Stimulated activated CD8-positive, alpha-beta memory T cell treated with anti-CD3 and anti-CD28 coated beads, Interleukin-15, amount 100 ng/mL, for 4 hours (primary cell): ENCODE measurements at regions not wholly inside any gene's neighbourhood (a gene's known extent, or its start where the extent isn't known, plus 50 kb on each side); places are given as distances from the start of the nearest gene placed in this dataset.

Experiments
- DNase-seq, 2 donors: peaks; one replicate each; pipeline ENCODE4 v3.0.0-alpha.2; 2020; ENCODE audit warnings: low read depth in 2 of 2

DNA sequence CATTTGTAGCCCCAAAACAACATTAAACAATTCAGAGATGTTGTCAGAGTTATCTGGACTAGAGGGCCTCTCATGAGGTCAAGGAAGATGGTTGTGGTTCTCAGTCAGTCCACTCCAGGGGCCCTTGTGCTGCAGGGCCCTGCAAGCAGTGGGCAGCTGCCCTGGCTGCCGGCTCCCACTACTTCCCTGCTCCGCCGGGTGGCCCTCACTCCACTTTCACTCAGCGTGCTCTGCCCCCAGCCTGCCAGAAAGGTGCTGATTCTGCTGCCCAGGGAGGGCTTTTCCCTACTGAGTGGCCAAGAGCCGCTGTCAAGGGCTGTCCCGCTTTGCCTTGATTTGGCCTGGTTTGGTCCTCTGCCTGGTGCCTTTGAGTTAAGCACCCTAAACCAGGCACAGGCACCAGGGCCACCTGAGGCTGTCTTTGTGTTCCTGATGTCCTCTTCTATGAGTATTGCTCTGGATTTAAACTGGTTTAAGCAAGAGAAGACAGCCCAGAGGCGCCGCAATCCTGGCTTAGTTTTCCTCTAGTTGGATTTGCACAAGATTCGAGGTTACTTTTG, 117.2 kb downstream of the GADD45G start:
- no peak for DNase-seq

DNA sequence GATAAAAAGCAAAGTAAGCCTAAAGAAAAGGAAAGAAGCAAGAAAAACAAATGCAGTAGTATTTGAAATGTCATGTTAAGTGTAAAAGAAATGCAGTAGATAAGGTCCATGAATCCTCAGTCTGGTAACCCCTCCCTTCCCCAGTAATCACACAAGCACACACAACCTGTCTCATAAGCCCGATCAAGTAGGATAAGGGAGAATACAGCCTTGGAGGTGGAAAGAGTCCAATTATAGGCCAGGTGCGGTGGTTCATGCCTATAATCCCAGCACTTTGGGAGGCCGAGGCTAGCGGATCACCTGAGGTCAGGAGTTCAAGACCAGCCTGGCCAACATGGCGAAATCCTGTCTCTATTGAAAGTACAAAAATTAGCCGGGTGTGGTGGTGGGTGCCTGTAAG, 117.9 kb downstream of the GADD45G start:
- no peak for DNase-seq

DNA sequence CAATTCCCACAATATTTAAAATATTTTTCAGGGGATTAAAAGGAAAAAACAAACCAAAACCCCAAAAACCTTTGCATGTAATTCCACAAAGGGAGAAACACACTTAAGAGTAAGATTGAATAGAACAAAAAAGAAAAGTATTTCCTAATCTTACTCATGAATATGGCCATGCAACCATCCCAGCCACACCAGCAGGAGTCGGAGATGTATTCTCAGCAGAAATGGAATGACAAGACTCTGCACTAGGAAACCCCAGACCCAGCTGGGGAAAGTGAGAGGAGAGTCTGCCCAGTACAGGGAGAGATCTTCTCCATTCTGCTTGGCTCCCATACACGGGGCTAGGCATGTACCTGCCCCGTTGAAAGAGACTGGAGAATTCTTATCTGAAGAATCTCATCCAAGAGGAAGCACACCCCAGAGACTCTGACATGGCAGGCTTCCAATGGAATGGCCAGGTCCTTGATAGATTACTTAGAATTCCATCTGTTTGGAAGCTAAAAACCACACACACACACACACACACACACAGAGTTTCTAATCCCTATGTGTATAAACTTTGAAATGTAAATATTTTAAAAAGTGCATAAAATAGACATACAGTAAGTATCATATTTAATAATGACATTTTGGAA, 118.8 kb downstream of the GADD45G start:
- no peak for DNase-seq

DNA sequence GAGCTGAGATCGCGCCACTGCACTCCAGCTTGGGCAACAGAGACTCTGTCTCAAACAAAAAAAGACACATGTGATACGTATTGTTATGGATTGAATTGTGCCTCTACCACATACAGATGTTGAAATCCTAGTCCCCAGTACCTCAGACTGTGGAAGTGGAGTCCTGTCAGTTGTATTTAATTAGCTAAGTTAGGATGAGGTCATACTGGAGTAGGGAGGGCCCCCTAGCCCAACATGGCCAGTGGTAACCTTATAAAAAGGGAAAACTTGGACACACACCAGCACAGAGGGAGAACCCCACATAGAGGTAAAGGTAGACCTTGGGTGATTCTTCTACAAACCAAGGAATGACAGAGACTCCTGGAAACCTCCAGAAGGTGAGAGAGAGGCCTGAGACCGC, 119.8 kb downstream of the GADD45G start:
- DNase-seq = no peak

DNA sequence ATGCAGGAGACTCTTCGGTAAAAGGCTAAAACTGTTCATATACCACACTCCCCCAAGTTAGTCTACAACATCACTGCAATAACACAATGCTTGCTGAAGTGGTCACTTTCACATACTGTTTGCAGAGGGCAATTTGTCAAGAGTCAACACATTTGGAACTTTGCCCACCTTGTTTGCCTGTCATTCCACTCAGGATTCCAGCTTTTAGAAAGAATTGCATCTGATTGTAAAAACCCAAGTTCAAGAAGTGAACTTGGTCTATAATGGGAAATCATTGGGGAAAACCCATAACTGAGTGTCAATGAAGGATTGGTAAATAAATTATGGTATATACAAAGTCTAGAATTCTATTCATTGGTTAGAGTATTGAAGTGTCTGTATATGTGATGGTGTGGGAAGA, 120.5 kb downstream of the GADD45G start:
- DNase-seq = no peak

DNA sequence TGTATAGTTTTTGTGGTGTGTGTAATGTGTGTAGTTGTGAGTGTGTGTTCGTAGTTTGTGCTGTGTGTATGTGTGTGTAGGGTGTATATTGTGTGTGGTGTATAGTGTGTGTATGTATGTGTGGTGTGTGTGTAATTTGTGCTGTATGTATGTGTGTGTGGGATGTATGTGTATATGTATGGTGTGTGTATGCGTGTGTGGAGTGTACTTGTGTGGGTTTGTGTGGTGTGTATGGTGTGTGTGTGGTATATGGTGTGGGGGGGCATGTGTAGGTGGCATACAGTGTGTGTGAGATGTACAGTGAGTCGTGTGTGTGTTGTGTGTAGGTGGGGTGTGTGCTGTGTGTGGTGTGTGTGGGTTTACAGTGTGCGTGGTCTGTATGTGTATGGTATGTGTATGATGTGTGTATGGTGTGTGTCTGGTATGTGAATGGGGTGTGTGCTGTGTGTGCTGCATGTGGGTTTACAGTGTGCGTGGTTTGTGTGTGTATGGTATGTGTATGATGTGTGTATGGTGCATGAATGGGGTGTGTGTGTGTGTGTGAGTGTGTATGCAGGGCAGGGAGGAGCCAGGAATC, 125.2 kb downstream of the GADD45G start:
- DNase-seq = no peak

DNA sequence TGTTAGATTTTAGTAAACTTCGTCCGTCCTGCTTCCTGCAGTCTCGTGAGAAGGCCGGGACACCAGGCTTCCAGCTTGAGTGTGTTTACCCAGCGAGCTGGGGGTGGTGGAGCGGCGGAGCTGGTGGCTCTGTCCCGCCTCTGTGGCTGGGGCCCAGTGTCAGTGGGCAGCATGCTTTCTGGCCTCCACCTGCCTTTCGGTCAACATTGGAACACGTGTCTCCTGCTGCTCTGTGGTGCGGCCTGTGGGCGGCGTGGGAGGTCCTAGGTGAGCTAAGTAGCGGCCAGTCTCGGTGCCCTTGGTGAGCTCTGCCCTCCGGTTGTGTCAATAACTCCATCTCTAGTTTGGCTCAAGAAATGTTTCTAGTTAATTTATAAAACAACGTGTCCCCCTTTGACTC, 125.9 kb downstream of the GADD45G start:
- no peak for DNase-seq

DNA sequence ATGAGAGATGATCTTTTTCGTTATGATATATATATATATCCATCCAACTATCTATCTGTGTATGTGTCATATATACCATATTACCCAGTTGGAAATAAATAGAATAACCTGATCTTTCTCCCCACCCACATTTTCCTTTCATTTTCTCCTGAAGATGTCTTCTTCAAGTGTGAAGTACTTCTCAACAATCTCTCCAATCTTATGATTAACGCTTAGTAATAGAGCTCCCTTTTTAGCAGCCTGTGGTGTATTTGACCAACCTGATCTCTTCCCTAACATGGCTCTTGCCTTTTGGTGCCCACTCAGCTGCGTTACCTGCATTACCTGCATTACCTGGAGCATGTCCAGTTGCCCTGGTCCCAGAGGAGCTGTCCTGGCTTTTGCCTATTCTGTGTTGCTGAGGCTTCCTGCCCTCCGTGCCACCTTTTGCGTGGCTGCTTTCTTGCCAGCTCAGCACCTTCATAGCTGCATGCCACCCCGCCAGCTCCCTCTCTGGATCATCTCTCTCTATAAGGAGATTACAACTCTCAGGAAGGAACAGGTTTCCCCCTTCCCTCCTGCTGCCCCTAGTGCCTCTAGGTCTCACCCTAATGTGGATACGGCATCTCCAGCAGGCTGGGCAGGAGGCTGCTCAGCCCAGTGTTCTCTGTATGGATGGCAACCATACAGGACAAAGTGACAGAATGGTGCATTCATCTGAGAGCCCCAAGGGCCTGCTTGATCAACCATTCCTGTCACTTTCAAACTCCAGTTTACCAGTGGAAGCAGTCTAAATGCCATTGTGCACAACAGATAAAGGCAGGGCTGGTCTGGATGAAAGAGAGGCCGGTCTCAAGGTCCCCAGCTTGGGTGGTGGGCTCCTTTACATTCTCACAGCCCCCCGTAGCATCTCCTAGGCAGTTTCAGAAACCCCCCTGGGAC, 126.7 kb downstream of the GADD45G start:
- no peak for DNase-seq

DNA sequence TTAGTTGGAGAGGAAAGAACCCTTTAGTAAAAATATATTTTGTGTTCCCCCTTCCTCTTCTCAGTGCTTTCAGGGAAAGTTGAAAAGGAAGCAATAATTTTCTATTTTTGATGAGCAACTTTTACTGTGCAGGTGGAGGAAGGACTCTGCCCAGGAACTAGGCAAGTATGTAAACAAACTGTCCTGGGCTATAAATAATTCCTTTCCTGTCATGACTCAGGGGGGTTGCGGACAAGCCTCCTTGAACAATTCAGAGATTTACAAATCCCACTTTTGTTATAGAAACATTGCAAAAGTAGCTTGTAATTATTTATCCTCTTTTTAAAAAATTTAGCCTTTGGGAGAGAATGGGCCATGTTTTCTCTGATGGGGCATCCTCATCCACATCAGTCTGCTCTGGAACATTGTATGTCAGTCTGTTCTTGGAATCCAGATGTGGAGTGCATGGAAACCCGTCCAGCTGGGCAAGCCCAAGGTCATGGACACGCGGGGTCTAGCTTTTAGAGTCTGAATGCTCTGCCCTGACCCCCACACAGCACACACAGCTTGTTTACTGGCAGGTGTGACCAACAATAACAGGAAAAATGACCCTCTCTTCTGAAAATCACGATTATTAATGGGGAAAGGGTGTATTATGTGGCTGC, 127.6 kb downstream of the GADD45G start:
- no peak for DNase-seq

DNA sequence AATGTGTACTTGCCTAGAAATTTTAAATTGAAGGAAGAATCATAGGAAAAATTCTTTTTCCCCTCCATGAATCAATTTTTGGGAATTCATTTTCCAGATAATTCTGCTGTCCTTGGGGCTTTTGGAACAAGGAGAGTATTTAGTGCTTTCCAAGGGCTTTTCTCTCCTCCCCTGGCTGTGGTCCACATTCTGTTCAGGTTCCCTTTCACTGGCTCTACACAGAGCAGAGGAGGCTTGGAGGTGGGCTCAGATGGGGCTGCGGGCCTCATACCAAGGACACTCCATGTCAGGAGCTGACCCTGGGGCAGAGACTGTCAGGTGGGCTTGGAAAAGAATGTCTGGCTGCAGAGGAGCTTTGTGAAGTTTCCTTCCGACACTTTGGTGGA, 128.1 kb downstream of the GADD45G start:
- DNase-seq = no peak

DNA sequence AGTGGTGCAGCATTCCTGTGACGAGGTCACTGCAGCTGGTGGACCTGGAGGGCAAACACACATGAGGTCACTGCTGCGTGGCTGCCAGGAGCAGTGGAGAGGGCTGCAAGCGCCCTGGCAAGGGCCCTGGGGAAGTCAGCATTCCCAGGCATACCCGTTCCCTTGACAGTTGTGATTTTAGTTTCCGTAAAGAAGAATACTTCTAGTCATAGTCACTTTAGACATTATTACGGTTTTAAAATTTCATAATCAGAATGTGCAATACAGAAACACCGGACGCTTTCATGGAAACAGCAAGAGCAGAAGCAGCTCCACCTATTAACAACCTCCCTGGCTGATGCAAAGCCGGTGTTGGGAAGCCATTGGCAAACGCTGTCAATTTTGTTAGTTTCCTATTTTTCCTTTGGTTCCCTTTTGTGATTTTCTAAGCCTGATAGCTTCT, 129.8 kb downstream of the GADD45G start:
- no peak for DNase-seq

DNA sequence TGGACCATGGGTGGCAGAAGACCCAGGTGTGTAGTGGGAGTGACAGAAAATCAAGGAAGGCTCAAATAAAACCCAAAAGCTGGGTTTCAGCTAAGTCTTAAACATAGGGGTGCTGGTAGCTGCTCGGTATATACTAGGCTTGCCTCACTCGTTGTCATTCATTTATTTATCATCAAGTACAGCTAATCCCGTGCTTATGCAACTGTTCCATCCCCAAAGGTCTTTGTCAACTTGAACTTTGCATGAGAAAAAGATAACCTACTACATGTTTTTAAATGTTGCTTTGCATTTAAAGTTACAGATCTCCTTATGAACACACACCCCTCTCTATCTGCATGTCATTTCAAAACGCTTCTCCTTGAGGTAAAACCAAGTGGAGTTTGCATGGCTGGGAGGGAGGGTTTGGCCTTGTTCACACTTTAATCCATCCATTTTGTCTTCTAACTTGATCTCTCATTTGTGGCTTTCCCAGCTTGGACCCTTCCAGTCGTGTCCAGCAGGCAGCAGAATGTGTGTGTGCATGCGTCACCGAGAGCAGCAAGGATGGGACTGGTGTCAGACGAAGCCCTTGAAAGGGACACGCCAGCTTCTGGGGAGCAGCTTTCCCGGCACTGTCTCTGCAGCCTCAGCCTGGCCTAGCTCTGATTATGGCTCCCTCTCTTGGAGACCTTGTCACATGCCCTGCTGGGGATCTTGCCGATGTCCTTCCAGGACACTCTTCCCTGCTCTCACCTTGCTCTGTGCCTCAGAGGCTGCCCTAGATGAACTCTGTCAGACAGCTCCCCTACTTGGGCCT, 133.5 kb downstream of the GADD45G start:
- DNase-seq = no peak

DNA sequence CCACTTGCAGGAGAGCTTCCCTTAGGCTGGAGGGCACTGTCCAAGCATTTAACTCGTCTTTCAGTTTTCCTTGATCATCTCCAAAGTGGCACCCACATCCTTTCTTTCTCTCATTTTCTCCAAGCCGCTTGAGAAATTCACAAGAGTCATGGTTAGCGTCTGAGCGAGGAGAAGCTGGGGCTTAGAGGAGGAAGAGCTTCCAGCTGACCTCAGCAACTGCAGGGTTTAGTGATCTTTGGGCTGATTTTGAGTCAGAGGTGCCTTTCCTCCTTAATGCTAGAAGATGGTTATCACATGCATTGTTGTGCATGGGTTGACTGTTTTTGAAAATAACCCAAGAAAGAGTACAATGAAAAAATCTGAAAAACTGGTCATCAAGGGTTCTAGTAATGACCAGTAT, 134.7 kb downstream of the GADD45G start:
- no peak for DNase-seq

DNA sequence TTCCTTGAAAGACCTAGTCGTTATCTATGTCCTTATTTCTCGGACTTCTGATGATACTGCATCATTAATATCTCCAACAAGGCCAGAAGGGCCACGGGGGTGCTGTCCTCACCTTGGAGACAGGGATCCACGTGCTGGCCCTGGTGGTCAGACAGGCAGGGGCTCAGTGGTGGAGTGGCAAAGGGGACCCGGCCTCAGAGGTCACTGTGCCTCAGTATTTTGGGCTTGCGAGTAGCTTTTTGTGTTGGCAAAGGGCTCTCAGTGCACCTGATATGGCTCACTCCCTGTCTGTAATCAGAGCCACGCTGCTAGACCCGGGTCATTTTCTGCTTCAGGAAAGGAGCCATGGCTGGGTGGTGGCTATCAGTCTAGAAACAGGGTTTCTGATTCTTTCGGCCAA, 135.1 kb downstream of the GADD45G start:
- DNase-seq = no peak

DNA sequence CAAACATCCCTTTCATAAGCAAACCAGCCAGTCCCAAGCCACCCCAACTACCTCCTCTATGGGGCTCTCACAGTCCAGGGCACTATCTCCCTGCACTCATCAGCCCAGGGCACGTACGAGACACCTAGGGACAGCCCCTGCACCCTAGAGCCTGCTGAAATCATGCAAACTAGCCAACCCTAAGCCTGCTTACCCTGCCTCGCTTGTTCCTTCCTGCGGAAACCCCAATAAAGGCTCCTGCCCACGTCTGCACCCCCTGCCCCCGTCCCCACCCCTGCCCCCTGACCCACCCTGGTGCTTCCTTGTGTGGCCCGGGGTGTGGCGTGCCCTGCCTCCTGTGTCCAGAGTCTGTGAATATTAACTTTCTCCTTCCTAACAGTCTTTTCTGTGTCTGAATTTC, 135.9 kb downstream of the GADD45G start:
- DNase-seq = no peak

DNA sequence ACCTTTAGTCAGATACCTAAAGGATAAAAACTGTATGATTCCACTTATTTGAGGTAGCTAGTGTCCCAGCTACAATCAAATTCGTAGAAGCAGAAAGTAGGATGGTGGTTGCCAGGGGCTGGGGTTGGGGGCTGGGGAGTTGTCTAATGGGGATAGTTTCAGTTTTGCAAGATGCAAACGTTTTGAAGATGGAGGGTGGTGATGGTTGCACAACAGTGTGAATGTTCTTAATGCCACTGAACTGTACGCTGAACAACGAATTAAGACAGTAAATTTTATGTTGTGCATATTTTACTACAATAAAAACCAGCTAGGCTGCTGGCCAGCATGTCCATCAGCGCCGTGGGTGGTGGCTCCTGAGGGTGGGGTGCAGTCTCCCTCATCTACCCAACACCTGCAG, 137.8 kb downstream of the GADD45G start:
- no peak for DNase-seq

DNA sequence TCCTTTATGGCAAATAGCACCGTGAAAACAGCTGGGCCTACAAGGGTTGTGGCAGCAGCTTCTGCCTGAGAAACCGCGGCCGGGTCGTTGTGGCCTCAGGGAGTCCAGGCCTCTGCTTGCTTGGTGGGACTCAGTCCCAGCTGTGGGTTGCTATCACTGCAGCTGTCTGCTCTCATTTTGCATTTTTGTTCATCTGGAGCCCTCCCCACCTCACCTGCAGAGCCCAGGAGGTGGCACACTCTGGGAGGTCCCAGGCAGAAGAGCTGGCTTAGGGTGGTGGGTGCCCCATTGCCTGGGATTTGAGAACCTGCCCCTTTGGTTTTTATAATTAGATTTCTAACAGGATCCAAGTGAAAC, 138.4 kb downstream of the GADD45G start:
- no peak for DNase-seq

DNA sequence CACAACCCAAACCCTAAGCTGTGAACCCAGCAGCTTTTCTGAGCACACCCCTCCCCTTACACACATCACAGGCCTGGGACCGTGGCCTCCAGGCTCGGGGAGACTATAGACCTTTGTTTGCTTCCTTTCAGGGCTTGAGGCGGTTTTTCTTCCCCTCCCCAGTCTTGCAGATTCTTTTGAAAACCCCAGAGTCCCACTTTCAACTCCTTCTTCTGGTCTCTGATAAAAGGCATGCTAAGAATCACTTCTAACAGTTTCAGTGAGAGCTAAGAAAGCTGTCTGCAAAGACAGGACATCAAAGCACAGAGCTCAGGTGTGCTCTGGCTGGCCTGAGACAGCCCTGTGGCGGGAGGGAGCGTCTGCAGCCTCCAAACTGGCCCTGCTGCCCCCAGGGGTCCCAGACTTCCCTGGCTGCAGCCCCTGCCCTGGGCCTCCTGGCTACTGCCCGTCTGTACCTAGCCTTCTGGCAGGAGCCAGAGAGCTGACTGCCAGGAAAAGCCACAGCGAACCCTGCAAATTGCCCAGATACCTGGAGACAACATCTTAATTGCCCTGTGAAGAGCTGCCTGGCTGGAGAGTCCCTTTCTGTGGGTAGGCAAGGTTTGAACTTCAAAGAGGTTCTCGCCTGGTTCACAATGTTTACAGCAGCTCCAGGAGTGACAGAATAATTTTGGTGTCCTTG, 138.9 kb downstream of the GADD45G start:
- no peak for DNase-seq

DNA sequence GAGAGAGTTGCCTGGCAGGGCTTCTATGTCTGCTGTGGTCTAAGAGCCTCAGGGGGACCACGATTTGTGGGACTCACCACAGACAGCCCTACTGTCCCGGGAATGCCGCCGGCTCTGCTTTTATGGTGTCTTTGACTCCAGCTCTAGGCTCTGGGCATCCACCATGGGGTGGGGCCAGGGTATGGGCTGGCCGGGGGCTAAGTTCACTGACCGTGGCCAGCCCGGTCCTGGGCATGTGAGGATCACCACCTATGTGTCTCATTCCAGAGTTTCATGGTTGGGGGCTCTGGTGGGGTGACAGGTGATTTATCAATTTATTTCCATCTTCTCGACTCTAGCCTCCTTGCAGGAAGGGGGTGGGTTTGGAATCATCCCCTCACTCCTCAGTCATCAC, 139.4 kb downstream of the GADD45G start:
- no peak for DNase-seq

DNA sequence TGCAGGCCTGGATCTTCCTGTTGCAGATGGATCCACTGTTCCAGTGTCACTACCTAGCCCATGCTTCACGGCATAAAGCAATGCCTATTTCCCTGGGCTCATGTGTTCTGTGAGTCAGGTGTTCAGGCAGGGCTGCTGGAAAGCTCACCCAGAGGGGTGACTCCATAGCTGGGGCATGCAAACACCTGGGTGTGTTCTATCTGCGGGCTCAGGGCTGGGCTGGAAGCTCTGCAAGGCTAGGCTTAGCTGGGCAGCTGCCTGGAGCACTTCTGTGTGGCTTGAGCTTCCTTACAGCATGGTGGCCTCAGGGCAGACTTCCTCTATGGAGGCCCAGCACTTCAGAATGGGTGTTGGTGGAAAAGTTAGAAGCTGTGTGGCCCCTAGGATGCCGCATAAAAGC, 139.9 kb downstream of the GADD45G start:
- no peak for DNase-seq
